SK-N-SH treated with all-trans-retinoic acid at 6 μM for 48 hours (cell line): ENCODE measurements at regions not wholly inside any gene's neighbourhood (a gene's known extent, or its start where the extent isn't known, plus 50 kb on each side); places are given as distances from the start of the nearest gene placed in this dataset.

Experiments used
- ARNTL ChIP-seq: fragments of 450-650 bp; formaldehyde crosslinking; IDR thresholded peaks from 2 replicates; pipeline ENCODE4 v1.5.0; 2020; ENCODE audit warnings: low read depth, mild to moderate bottlenecking, moderate library complexity, borderline replicate concordance
- BACH2 ChIP-seq: fragments of 250-450 bp; sonication (Bioruptor Pico); IDR thresholded peaks from 2 replicates; pipeline ENCODE4 v1.9.0; 2021; ENCODE audit warnings: mild to moderate bottlenecking, borderline replicate concordance
- GLIS3 ChIP-seq: fragments of 250-450 bp; sonication (Bioruptor Pico); IDR thresholded peaks from 2 replicates; pipeline ENCODE4 v1.5.0; 2020; ENCODE audit warnings: mild to moderate bottlenecking, moderate library complexity
- OSR1 ChIP-seq: fragments of 250-450 bp; sonication (Bioruptor Pico); IDR thresholded peaks from 2 replicates; pipeline ENCODE4 v1.8.0; 2022; ENCODE audit warnings: moderate library complexity, mild to moderate bottlenecking, inconsistent platforms
- POU6F1 ChIP-seq: fragments of 250-450 bp; sonication (Bioruptor Pico); IDR thresholded peaks from 2 replicates; pipeline ENCODE4 v1.8.0; 2021; ENCODE audit warnings: low read depth, mild to moderate bottlenecking, moderate library complexity, borderline replicate concordance
- PPARA ChIP-seq: fragments of 250-450 bp; sonication (Bioruptor Pico); IDR thresholded peaks from 2 replicates; pipeline ENCODE4 v1.5.0; 2020; ENCODE audit warnings: mild to moderate bottlenecking, borderline replicate concordance
- RARB ChIP-seq: fragments of 250-450 bp; sonication (Bioruptor Pico); IDR thresholded peaks from 2 replicates; pipeline ENCODE4 v1.8.0; 2021; ENCODE audit warnings: mild to moderate bottlenecking, moderate library complexity
- TSHZ2 ChIP-seq: fragments of 250-450 bp; sonication (Bioruptor Pico); IDR thresholded peaks from 2 replicates; pipeline ENCODE4 v1.5.0; 2020; ENCODE audit warnings: mild to moderate bottlenecking, moderate library complexity
- ZC3H10 ChIP-seq: fragments of 250-450 bp; sonication (Bioruptor Pico); IDR thresholded peaks from 2 replicates; pipeline ENCODE4 v1.5.1; 2021; ENCODE audit warnings: mild to moderate bottlenecking, moderate library complexity
- ZFP3 ChIP-seq: fragments of 250-450 bp; sonication (Bioruptor Pico); IDR thresholded peaks from 2 replicates; pipeline ENCODE4 v1.5.0; 2020; ENCODE audit warnings: mild to moderate bottlenecking, moderate library complexity
- ZNF70 ChIP-seq: fragments of 450-650 bp; formaldehyde crosslinking; IDR thresholded peaks from 2 replicates; pipeline ENCODE4 v1.5.0; 2020; ENCODE audit warnings: mild to moderate bottlenecking, moderate library complexity
- TF ChIP-seq, protein P1 (sequence below): fragments of 250-450 bp; sonication (Bioruptor Pico); IDR thresholded peaks from 2 replicates; pipeline ENCODE4 v1.8.0; 2020; ENCODE audit warnings: mild to moderate bottlenecking, moderate library complexity, borderline replicate concordance
- TF ChIP-seq, protein P2 (sequence below): fragments of 250-450 bp; sonication (Bioruptor Pico); IDR thresholded peaks from 2 replicates; pipeline ENCODE4 v1.5.1; 2020; ENCODE audit warnings: low read depth, mild to moderate bottlenecking, moderate library complexity

- TF ChIP-seq POU6F1 (CRISPR knock-in tag) = no peak
- no peak for TF ChIP-seq ARNTL (CRISPR knock-in tag)
- no peak for TF ChIP-seq RARB
- no peak for TF ChIP-seq PPARA
- TF ChIP-seq ZFP3 = no peak
- TF ChIP-seq ZC3H10 (CRISPR knock-in tag) = no peak
- TF ChIP-seq BACH2 (CRISPR knock-in tag) = no peak
- TF ChIP-seq, protein P1, sequence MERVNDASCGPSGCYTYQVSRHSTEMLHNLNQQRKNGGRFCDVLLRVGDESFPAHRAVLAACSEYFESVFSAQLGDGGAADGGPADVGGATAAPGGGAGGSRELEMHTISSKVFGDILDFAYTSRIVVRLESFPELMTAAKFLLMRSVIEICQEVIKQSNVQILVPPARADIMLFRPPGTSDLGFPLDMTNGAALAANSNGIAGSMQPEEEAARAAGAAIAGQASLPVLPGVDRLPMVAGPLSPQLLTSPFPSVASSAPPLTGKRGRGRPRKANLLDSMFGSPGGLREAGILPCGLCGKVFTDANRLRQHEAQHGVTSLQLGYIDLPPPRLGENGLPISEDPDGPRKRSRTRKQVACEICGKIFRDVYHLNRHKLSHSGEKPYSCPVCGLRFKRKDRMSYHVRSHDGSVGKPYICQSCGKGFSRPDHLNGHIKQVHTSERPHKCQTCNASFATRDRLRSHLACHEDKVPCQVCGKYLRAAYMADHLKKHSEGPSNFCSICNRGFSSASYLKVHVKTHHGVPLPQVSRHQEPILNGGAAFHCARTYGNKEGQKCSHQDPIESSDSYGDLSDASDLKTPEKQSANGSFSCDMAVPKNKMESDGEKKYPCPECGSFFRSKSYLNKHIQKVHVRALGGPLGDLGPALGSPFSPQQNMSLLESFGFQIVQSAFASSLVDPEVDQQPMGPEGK (CRISPR knock-in tag) = no peak
- TF ChIP-seq OSR1 (CRISPR knock-in tag) = no peak
- TF ChIP-seq TSHZ2 = no peak
- no peak for TF ChIP-seq GLIS3 (CRISPR knock-in tag)
- no peak for TF ChIP-seq ZNF70 (CRISPR knock-in tag)
- TF ChIP-seq, protein P2, sequence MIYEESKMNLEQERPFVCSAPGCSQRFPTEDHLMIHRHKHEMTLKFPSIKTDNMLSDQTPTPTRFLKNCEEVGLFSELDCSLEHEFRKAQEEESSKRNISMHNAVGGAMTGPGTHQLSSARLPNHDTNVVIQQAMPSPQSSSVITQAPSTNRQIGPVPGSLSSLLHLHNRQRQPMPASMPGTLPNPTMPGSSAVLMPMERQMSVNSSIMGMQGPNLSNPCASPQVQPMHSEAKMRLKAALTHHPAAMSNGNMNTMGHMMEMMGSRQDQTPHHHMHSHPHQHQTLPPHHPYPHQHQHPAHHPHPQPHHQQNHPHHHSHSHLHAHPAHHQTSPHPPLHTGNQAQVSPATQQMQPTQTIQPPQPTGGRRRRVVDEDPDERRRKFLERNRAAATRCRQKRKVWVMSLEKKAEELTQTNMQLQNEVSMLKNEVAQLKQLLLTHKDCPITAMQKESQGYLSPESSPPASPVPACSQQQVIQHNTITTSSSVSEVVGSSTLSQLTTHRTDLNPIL (CRISPR knock-in tag) = no peak
Measured at GRCh38 chr5:91535499-91535898, 152.4 kb upstream of the ARRDC3 start.
